OCI-LY7 (cell line): ENCODE measurements at regions not wholly inside any gene's neighbourhood (a gene's known extent, or its start where the extent isn't known, plus 50 kb on each side); places are given as distances from the start of the nearest gene placed in this dataset.

Experiments
- BruUV-seq: library from RNA; stranded (reverse); fragments of 400-500 nt; replicated peaks from 2 replicates; lab custom pipeline; 2021; lab: Mats Ljungman, UMichigan
- CTCF ChIA-PET: fragments of 300-600 bp; sonication (Branson Sonifier 250); formaldehyde crosslinking; loops from one replicate; lab custom pipeline; 2022; ENCODE audit warnings: antibody characterized with exemption; ENCODE audit not compliant: unreplicated experiment; lab: Charles Lee
- POLR2A ChIA-PET: fragments of 300-600 bp; sonication (Branson Sonifier 250); formaldehyde crosslinking; loops from one replicate; lab custom pipeline; 2022; ENCODE audit warnings: antibody characterized with exemption; lab: Charles Lee
- DNase-seq: peaks from one replicate; pipeline ENCODE4 v3.0.0-alpha.2; 2015; ENCODE audit warnings: low spot score
- H2AFZ ChIP-seq: fragments of 200-600 bp; sonication (generic), shearing (Covaris generic); 2 replicates; pipeline ENCODE4 v1.6.1; 2014; ENCODE audit warnings: mild to moderate bottlenecking, antibody characterized with exemption, low read length, moderate library complexity
- H3K27ac ChIP-seq: fragments of 200-600 bp; sonication (generic); 2 replicates; pipeline ENCODE4 v1.5.1; 2014; ENCODE audit warnings: mixed run types, low read depth, mild to moderate bottlenecking, moderate library complexity, low read length, inconsistent platforms; ENCODE audit not compliant: poor library complexity, severe bottlenecking
- H3K36me3 ChIP-seq: fragments of 200-600 bp; sonication (generic); 2 replicates; pipeline ENCODE4 v1.6.1; 2014; ENCODE audit warnings: mild to moderate bottlenecking, antibody characterized with exemption, low read length, moderate library complexity, mixed read lengths; ENCODE audit not compliant: insufficient read depth
- H3K4me1 ChIP-seq: fragments of 200-600 bp; sonication (generic); 2 replicates; pipeline ENCODE4 v1.5.1; 2014; ENCODE audit warnings: mild to moderate bottlenecking, low read length; ENCODE audit not compliant: insufficient read depth, poor library complexity, severe bottlenecking
- H3K4me2 ChIP-seq: fragments of 200-600 bp; sonication (generic); 2 replicates; pipeline ENCODE4 v1.6.1; 2014; ENCODE audit warnings: mild to moderate bottlenecking, low read length
- H3K4me3 ChIP-seq: fragments of 200-600 bp; sonication (generic); 2 replicates; pipeline ENCODE4 v1.5.1; 2014; ENCODE audit warnings: mild to moderate bottlenecking, low read depth, low read length; ENCODE audit not compliant: poor library complexity, severe bottlenecking
- H3K79me2 ChIP-seq: fragments of 200-600 bp; sonication (generic); 2 replicates; pipeline ENCODE4 v1.6.1; 2016; ENCODE audit warnings: low read depth, mild to moderate bottlenecking, low read length, moderate library complexity, mixed read lengths; ENCODE audit not compliant: insufficient read depth
- H3K9me2 ChIP-seq: fragments of 200-600 bp; sonication (generic); 2 replicates; pipeline ENCODE4 v1.6.1; 2016; ENCODE audit warnings: mild to moderate bottlenecking, low read length, mixed read lengths; ENCODE audit not compliant: insufficient read depth
- H3K9me3 ChIP-seq: fragments of 200-600 bp; sonication (generic); 2 replicates; pipeline ENCODE4 v1.6.1; 2014; ENCODE audit warnings: mild to moderate bottlenecking, mixed run types, low read length, mixed read lengths
- H4K20me1 ChIP-seq: fragments of 200-600 bp; sonication (generic); 2 replicates; pipeline ENCODE4 v1.6.1; 2014; ENCODE audit warnings: mild to moderate bottlenecking, antibody characterized with exemption, low read length, moderate library complexity, mixed read lengths; ENCODE audit not compliant: insufficient read depth
- EZH2phosphoT487 ChIP-seq: fragments of 200-600 bp; sonication (generic); IDR thresholded peaks from 2 replicates; pipeline ENCODE4 v1.6.1; 2018; ENCODE audit warnings: low read depth, borderline replicate concordance, mild to moderate bottlenecking, mixed run types, antibody characterized with exemption, low read length, moderate library complexity, mixed read lengths
- intact Hi-C: fragments of 100-400 bp; cut with micrococcal nuclease; formaldehyde crosslinking; loops from one replicate; pipeline ENCODE4 v1.10.0; 2022; ENCODE audit not compliant: unreplicated experiment
- TF ChIP-seq, protein P1 (sequence below): fragments of 200-600 bp; sonication (generic); conservative IDR thresholded peaks from 2 replicates; pipeline ENCODE4 v1.5.1; 2014; ENCODE audit warnings: mild to moderate bottlenecking, antibody characterized with exemption, low read length, moderate library complexity, mixed read lengths

DNA sequence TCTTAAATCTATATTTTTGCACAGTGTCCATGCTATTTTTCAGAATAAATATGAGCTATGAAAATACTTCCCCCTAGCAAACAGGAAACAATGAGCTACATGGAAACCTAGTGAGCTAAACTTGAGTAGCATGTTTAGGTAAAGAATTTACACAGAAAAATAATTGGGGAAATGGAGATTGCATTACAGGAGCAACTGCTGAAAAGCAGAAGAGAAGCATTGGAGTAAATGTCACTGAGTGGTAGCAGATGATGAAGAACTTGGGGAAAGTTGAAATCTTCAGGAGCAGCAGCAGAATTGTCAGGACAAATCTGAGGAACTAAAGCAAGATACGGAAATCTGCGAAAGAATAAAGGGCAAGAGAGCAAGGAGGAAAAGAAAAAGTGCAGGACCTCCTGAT is 610.3 kb downstream of the TLE1 start:
- no peak overlapping the region for H3K27ac ChIP-seq
- TF ChIP-seq EZH2phosphoT487, result no peak
- TF ChIP-seq, protein P1, sequence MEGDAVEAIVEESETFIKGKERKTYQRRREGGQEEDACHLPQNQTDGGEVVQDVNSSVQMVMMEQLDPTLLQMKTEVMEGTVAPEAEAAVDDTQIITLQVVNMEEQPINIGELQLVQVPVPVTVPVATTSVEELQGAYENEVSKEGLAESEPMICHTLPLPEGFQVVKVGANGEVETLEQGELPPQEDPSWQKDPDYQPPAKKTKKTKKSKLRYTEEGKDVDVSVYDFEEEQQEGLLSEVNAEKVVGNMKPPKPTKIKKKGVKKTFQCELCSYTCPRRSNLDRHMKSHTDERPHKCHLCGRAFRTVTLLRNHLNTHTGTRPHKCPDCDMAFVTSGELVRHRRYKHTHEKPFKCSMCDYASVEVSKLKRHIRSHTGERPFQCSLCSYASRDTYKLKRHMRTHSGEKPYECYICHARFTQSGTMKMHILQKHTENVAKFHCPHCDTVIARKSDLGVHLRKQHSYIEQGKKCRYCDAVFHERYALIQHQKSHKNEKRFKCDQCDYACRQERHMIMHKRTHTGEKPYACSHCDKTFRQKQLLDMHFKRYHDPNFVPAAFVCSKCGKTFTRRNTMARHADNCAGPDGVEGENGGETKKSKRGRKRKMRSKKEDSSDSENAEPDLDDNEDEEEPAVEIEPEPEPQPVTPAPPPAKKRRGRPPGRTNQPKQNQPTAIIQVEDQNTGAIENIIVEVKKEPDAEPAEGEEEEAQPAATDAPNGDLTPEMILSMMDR, result no peak
- no peaks in the 10 kb centered on the region for H3K4me1 ChIP-seq
- no peak overlapping the region for H2AFZ ChIP-seq
- intact Hi-C loops, result no loop called here
- H3K9me3 ChIP-seq, result no peaks in the 10 kb centered on the region
- no TSS peak for BruUV-seq
- ChIA-PET POLR2A (interaction anchor here (0.5 kb wide), 1 partner anchor 459 kb away, joined by 5 read pairs; no protein-coding TSS in a partner anchor), CTCF (no interaction called here)
- H3K4me2 ChIP-seq, result no peak overlapping the region
- no peak overlapping the region for H3K4me3 ChIP-seq
- no peaks in the 10 kb centered on the region for H3K9me2 ChIP-seq
- DNase-seq, result no peak
- H3K79me2 ChIP-seq, result no peaks in the 10 kb centered on the region
- H4K20me1 ChIP-seq, result no peaks in the 10 kb centered on the region
- no peaks in the 10 kb centered on the region for H3K36me3 ChIP-seq

DNA sequence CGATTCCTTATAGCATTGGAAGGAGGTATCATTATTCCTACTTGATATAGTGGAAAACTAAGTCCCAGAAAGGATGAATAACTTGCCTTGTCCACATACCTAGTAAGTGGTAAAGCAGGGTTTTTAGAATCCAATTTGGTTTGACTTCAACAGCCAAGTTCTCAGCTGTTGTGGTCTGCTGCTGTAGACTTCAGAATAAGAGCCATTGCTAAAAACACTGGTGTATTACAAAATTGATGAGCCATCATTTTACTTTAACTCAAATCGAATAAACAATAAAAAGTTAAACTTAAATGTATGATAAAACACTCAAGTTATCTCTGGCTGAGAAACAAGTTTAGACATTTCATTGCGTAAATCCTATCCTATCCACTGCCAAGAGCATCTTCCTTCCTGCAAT is 610.8 kb downstream of the TLE1 start:
- no peaks in the 10 kb centered on the region for H3K79me2 ChIP-seq
- H3K4me2 ChIP-seq, result no peak overlapping the region
- H2AFZ ChIP-seq, result no peak overlapping the region
- intact Hi-C loops, result no loop called here
- ChIA-PET CTCF (no interaction called here), POLR2A (no interaction called here)
- no TSS peak for BruUV-seq
- H3K9me3 ChIP-seq, result no peaks in the 10 kb centered on the region
- no peak overlapping the region for H3K27ac ChIP-seq
- H3K36me3 ChIP-seq, result no peaks in the 10 kb centered on the region
- no peaks in the 10 kb centered on the region for H4K20me1 ChIP-seq
- H3K9me2 ChIP-seq, result no peaks in the 10 kb centered on the region
- no peaks in the 10 kb centered on the region for H3K4me1 ChIP-seq
- no peak for DNase-seq
- H3K4me3 ChIP-seq, result no peak overlapping the region
- TF ChIP-seq, protein P1, result no peak
- TF ChIP-seq EZH2phosphoT487, result no peak

DNA sequence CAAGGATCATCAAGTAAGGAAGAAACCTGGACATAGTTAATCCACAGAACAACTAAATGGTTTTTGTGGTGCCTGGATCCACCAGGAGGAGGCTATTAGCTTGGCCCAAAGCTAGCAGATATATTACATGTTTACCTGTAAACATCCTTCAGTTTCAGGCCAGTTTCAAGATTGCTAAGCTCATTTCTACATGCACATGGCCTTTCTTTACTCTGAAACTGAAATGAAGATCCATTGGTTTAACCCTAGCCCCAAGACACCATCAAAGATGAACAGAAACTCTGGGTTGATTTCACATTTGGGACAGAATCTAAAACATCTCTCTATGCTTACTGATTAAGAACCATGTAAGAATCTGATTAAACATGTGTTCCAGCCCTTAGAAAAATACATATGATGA is 611.8 kb downstream of the TLE1 start:
- no peak overlapping the region for H2AFZ ChIP-seq
- no peak for DNase-seq
- no peak overlapping the region for H3K27ac ChIP-seq
- H3K9me2 ChIP-seq, result no peaks in the 10 kb centered on the region
- no peaks in the 10 kb centered on the region for H3K9me3 ChIP-seq
- H4K20me1 ChIP-seq, result no peaks in the 10 kb centered on the region
- no peaks in the 10 kb centered on the region for H3K4me1 ChIP-seq
- no peak overlapping the region for H3K4me3 ChIP-seq
- no TSS peak for BruUV-seq
- H3K36me3 ChIP-seq, result no peaks in the 10 kb centered on the region
- intact Hi-C loops, result no loop called here
- no peaks in the 10 kb centered on the region for H3K79me2 ChIP-seq
- TF ChIP-seq, protein P1, result no peak
- TF ChIP-seq EZH2phosphoT487, result no peak
- no peak overlapping the region for H3K4me2 ChIP-seq
- POLR2A ChIA-PET, result no interaction called here
- CTCF ChIA-PET, result no interaction called here
